ENCODE measurements at regions not wholly inside any gene's neighbourhood (a gene's known extent, or its start where the extent isn't known, plus 50 kb on each side); places are given as distances from the start of the nearest gene placed in this dataset.

DNA sequence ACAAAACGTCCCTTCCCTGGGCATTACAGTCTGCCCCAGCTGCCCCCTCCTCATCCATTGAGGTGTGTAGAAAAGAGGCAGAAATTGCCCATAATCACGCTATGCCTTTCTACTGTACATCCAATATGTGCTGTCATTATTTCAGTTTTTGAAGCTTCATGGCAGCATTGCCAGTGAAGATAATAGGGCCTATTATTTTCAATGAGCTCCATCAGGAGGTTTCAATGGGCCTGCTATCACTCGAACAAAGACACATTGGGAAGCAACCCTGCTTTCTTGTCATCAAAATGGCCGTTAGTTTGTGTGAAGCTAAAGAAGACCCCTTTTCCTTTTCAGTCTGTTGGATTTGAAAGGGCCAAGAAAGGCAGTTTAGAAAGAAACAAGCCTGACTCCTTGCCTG, 653.8 kb downstream of the NOVA1 start:
- Histone ChIP-seq H3K9me3 (ENCODE audit: control insufficient read depth, low read depth, low read length) (no peaks in the 10 kb centered on the region), H3K4me1 (ENCODE audit: control insufficient read depth, low read depth, low read length) (no peaks in the 10 kb centered on the region), H3K4me3 (ENCODE audit: low read length) (no peak overlapping the region), H3K27ac (ENCODE audit: low read length) (no peak overlapping the region), H3K36me3 (ENCODE audit: control insufficient read depth, low read depth, low read length) (no peaks in the 10 kb centered on the region), H3K9ac (ENCODE audit: low read length) (no peak overlapping the region), H3K27me3 (ENCODE audit: control insufficient read depth, insufficient read depth, low read length) (no peaks in the 10 kb centered on the region)

DNA sequence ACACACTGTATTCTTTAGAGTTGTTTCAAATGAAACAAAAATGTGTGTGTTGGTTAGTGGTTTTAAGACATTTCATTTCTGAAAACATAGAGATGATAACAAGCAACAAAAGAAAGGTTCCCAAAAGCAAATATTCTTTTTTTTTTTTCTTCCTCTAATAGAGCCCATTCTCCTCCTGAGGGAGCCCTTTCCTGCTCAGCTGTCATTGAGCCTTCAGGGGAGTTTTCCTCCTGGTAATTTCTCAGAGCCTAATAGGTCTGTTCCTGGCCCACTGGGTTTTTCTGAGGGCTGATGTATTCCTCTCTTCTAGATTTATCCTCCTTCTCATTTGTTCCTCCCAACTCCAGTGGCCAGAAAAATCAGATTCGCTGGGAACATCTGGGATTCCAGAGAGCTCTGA, 654.5 kb downstream of the NOVA1 start:
- Histone ChIP-seq H3K27ac (ENCODE audit: low read length) (no peak overlapping the region), H3K9ac (ENCODE audit: low read length) (no peak overlapping the region), H3K4me3 (ENCODE audit: low read length) (no peak overlapping the region), H3K27me3 (ENCODE audit: control insufficient read depth, insufficient read depth, low read length) (no peaks in the 10 kb centered on the region), H3K4me1 (ENCODE audit: control insufficient read depth, low read depth, low read length) (no peaks in the 10 kb centered on the region), H3K9me3 (ENCODE audit: control insufficient read depth, low read depth, low read length) (no peaks in the 10 kb centered on the region), H3K36me3 (ENCODE audit: control insufficient read depth, low read depth, low read length) (no peaks in the 10 kb centered on the region)

GRCh38 chr14:25942090-25942489, 655.7 kb downstream of the NOVA1 start:
- no peaks in the 10 kb centered on the region for H3K9me3 ChIP-seq (ENCODE audit: control insufficient read depth, low read depth, low read length)

DNA sequence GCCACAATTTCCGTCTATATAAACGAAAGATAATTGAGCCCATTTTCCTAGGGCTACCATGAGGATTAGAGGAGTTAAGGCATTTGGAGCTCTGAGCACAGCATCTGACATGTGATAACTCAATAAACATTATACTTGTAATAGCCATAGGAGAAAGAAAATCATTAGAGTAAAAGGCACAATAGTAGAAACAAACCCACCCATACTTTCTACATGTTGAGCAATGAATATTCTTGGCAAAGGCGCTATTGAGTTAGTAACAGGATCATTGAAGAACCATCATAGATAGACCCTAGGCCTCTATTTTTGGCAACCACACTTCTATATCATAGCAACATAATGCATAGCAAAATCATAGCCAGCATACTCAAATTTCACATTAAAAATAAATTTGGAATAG, 664.1 kb downstream of the NOVA1 start:
- no peak overlapping the region for H3K9ac ChIP-seq (ENCODE audit: low read length)
- H3K4me3 ChIP-seq (ENCODE audit: low read length) = no peak overlapping the region
- no peak overlapping the region for H3K27ac ChIP-seq (ENCODE audit: low read length)
- H3K4me1 ChIP-seq (ENCODE audit: control insufficient read depth, low read depth, low read length) = no peaks in the 10 kb centered on the region
- no peaks in the 10 kb centered on the region for H3K27me3 ChIP-seq (ENCODE audit: control insufficient read depth, insufficient read depth, low read length)
- H3K9me3 ChIP-seq (ENCODE audit: control insufficient read depth, low read depth, low read length) = no peaks in the 10 kb centered on the region
- no peaks in the 10 kb centered on the region for H3K36me3 ChIP-seq (ENCODE audit: control insufficient read depth, low read depth, low read length)

More at GRCh38 chr14:25942090-25942489, 655.7 kb downstream of the NOVA1 start:
- Histone ChIP-seq H3K27me3 (ENCODE audit: control insufficient read depth, insufficient read depth, low read length) (no peaks in the 10 kb centered on the region), H3K4me1 (ENCODE audit: control insufficient read depth, low read depth, low read length) (no peaks in the 10 kb centered on the region), H3K4me3 (ENCODE audit: low read length) (no peak overlapping the region), H3K9ac (ENCODE audit: low read length) (no peak overlapping the region), H3K36me3 (ENCODE audit: control insufficient read depth, low read depth, low read length) (no peaks in the 10 kb centered on the region), H3K27ac (ENCODE audit: low read length) (no peak overlapping the region)

DNA sequence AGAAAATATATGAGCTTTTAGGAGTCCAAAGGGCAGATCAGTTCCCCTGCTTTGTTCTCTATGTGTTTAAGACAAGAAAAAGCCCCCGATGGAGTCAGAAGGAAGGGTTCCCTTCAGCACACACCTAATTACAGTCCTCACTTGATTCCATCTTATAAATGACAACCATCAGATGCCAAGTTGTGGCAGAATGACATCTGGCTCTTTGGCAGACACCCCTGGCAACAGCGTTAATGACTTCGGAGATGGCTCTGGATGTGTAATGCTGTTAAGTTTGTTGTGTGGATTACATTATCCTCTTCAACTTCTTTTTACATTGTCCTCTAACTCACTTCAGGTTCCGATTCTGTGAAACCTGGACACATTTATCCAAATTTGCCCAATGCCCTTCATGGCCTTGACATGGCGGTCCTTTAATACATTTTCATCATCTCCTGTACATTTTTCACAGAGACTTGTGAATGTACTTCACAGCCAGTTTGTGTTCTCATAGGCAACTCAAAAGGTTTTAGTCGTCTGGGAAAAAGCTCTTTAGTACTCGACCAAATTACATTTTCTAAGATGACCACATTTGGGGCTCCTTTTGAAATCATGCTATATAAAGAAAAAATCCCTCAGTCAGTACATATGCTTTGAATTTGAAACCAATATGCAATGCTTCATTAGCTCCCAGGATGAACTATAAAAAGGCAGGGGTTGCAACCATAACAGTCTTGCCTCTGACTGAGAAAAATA, 667.8 kb downstream of the NOVA1 start:
- Histone ChIP-seq H3K27me3 (ENCODE audit: control insufficient read depth, insufficient read depth, low read length) (no peaks in the 10 kb centered on the region), H3K27ac (ENCODE audit: low read length) (no peak overlapping the region), H3K36me3 (ENCODE audit: control insufficient read depth, low read depth, low read length) (no peaks in the 10 kb centered on the region), H3K9me3 (ENCODE audit: control insufficient read depth, low read depth, low read length) (no peaks in the 10 kb centered on the region), H3K4me1 (ENCODE audit: control insufficient read depth, low read depth, low read length) (no peaks in the 10 kb centered on the region), H3K4me3 (ENCODE audit: low read length) (no peak overlapping the region), H3K9ac (ENCODE audit: low read length) (no peak overlapping the region)

DNA sequence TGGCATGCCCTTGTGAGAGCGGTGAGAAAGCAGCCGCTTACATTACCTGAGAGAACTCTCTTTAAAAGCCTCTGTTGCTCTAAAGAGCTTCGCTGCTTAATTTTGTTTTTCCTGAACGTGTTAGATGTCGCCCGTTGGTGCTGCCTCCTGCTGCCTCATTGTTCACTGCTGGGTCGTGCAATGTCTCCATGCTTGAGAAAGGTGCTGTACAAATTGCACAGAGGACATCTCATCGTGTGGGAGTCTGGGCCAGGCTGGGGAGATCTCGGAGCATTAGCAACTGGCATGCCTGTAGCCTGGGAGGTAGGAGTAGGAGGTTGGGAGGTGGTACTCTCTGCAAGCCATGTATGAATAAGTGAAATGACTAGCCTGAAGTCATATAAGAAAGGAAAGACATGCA, 686.0 kb downstream of the NOVA1 start:
- Histone ChIP-seq H3K36me3 (ENCODE audit: control insufficient read depth, low read depth, low read length) (no peaks in the 10 kb centered on the region), H3K9ac (ENCODE audit: low read length) (no peak overlapping the region), H3K27me3 (ENCODE audit: control insufficient read depth, insufficient read depth, low read length) (no peaks in the 10 kb centered on the region), H3K27ac (ENCODE audit: low read length) (no peak overlapping the region), H3K4me3 (ENCODE audit: low read length) (no peak overlapping the region), H3K9me3 (ENCODE audit: control insufficient read depth, low read depth, low read length) (no peaks in the 10 kb centered on the region), H3K4me1 (ENCODE audit: control insufficient read depth, low read depth, low read length) (no peaks in the 10 kb centered on the region)

- Histone ChIP-seq H3K4me1 (ENCODE audit: control insufficient read depth, low read depth, low read length) (no peaks in the 10 kb centered on the region), H3K9me3 (ENCODE audit: control insufficient read depth, low read depth, low read length) (no peaks in the 10 kb centered on the region), H3K9ac (ENCODE audit: low read length) (no peak overlapping the region), H3K4me3 (ENCODE audit: low read length) (no peak overlapping the region), H3K36me3 (ENCODE audit: control insufficient read depth, low read depth, low read length) (no peaks in the 10 kb centered on the region), H3K27ac (ENCODE audit: low read length) (no peak overlapping the region), H3K27me3 (ENCODE audit: control insufficient read depth, insufficient read depth, low read length) (no peaks in the 10 kb centered on the region)
These were observed 688.6 kb downstream of the NOVA1 start for GRCh38 chr14:25909045-25909747.

GRCh38 chr14:25908277-25909044, 689.4 kb downstream of the NOVA1 start:
- Histone ChIP-seq H3K4me3 (ENCODE audit: low read length) (no peak overlapping the region), H3K27me3 (ENCODE audit: control insufficient read depth, insufficient read depth, low read length) (no peaks in the 10 kb centered on the region), H3K9me3 (ENCODE audit: control insufficient read depth, low read depth, low read length) (no peaks in the 10 kb centered on the region), H3K4me1 (ENCODE audit: control insufficient read depth, low read depth, low read length) (no peaks in the 10 kb centered on the region), H3K27ac (ENCODE audit: low read length) (no peak overlapping the region), H3K36me3 (ENCODE audit: control insufficient read depth, low read depth, low read length) (no peaks in the 10 kb centered on the region), H3K9ac (ENCODE audit: low read length) (no peak overlapping the region)

GRCh38 chr14:25904446-25904845, 693.4 kb downstream of the NOVA1 start:
- Histone ChIP-seq H3K4me1 (ENCODE audit: control insufficient read depth, low read depth, low read length) (no peaks in the 10 kb centered on the region), H3K9ac (ENCODE audit: low read length) (no peak overlapping the region), H3K27me3 (ENCODE audit: control insufficient read depth, insufficient read depth, low read length) (no peaks in the 10 kb centered on the region), H3K27ac (ENCODE audit: low read length) (no peak overlapping the region), H3K9me3 (ENCODE audit: control insufficient read depth, low read depth, low read length) (no peaks in the 10 kb centered on the region), H3K36me3 (ENCODE audit: control insufficient read depth, low read depth, low read length) (no peaks in the 10 kb centered on the region), H3K4me3 (ENCODE audit: low read length) (no peak overlapping the region)

DNA sequence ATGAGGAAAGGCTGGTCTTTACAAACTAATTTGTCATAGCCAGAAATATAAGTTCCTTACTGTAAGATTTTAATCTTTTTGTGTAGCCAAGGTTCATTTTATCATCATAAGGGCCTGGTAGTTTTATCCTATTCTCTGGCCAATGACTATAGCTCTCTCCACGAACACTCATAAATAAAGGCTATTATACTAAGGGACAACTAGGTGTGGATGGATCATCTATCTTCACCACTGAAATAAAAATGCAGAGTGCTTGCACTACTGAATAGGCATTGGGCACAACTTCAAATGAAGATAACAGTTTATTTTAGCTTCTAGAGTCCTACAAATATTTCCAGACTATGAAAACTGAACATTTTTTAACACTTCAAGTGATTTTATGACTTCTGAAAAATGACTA, 698.6 kb downstream of the NOVA1 start:
- H3K4me3 ChIP-seq (ENCODE audit: low read length) = no peak overlapping the region
- no peak overlapping the region for H3K9ac ChIP-seq (ENCODE audit: low read length)
- no peaks in the 10 kb centered on the region for H3K27me3 ChIP-seq (ENCODE audit: control insufficient read depth, insufficient read depth, low read length)
- H3K9me3 ChIP-seq (ENCODE audit: control insufficient read depth, low read depth, low read length) = no peaks in the 10 kb centered on the region
- H3K4me1 ChIP-seq (ENCODE audit: control insufficient read depth, low read depth, low read length) = peaks cover 4% of the 10 kb centered on the region
- no peak overlapping the region for H3K27ac ChIP-seq (ENCODE audit: low read length)
- no peaks in the 10 kb centered on the region for H3K36me3 ChIP-seq (ENCODE audit: control insufficient read depth, low read depth, low read length)

GRCh38 chr14:25896777-25897176, 701.1 kb downstream of the NOVA1 start:
- H3K4me3 ChIP-seq (ENCODE audit: low read length) = no peak overlapping the region
- H3K9ac ChIP-seq (ENCODE audit: low read length) = no peak overlapping the region
- peaks cover 4% of the 10 kb centered on the region for H3K4me1 ChIP-seq (ENCODE audit: control insufficient read depth, low read depth, low read length)
- no peaks in the 10 kb centered on the region for H3K9me3 ChIP-seq (ENCODE audit: control insufficient read depth, low read depth, low read length)
- no peaks in the 10 kb centered on the region for H3K27me3 ChIP-seq (ENCODE audit: control insufficient read depth, insufficient read depth, low read length)
- no peaks in the 10 kb centered on the region for H3K36me3 ChIP-seq (ENCODE audit: control insufficient read depth, low read depth, low read length)
- no peak overlapping the region for H3K27ac ChIP-seq (ENCODE audit: low read length)
